ENCODE measurements at regions not wholly inside any gene's neighbourhood (a gene's known extent, or its start where the extent isn't known, plus 50 kb on each side); places are given as distances from the start of the nearest gene placed in this dataset.

DNA sequence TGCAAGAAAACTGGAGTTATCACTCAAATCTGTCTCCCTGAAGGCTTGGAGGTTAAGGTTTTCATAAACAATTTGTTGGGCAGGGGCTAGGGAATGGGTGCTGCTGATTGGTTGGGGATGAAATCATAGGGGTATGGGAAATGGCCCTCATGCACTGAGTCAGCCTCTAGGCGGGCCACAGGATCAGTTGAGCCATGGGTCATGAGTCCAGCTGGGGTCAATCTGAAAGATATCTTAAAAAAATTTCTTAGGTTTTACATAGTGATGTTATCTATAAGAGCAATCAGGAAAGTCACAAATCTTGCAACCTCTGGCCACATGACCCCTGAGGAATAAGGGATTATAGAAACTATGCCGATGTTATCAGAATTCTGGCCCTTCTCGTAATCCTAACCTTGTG lies 491.7 kb downstream of the ZIC1 start:
- POLR2A ChIA-PET: no interaction called here
- TF ChIP-seq ZNF384 (IDR thresholded peaks at IDR 0.05) (no peak), ELF4 (IDR thresholded peaks at IDR 0.05) (no peak), CTBP1 (IDR thresholded peaks at IDR 0.05; ENCODE audit: borderline replicate concordance) (no peak), TARDBP (IDR thresholded peaks at IDR 0.05) (no peak), FOXA1 (IDR thresholded peaks at IDR 0.05) (no peak), SUZ12 (IDR thresholded peaks at IDR 0.05) (no peak)
- no peak for DNase-seq (ENCODE audit: extremely low spot score)
- CTCF ChIA-PET: no interaction called here

DNA sequence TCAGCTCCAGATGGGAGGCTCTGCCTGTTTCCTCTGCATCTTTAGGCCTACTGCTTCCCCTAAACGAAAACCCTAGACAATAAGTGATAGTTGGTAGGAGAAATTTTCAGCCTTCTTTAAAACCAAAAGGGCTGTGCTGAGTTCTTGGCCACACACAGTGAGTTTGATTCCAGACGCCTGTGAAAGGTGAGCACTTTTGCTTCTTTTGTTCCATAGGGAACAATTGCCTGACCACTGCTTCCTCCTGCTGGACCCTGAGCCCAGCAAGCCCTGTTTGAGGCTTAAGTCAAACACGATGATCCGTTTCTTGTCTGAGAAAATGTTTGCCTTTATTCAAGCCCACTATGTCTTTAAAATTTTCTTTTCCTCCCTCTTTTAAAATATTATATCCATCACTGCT lies 493.9 kb downstream of the ZIC1 start:
- DNase-seq (ENCODE audit: extremely low spot score): no peak
- CTCF ChIA-PET: no interaction called here
- TF ChIP-seq SP1 (IDR thresholded peaks at IDR 0.05) (no peak), SUZ12 (IDR thresholded peaks at IDR 0.05) (no peak), FOXK2 (IDR thresholded peaks at IDR 0.05) (no peak), LEF1 (IDR thresholded peaks at IDR 0.05; ENCODE audit: borderline replicate concordance) (no peak), L3MBTL2 (conservative IDR thresholded peaks at IDR 0.05) (no peak), TARDBP (IDR thresholded peaks at IDR 0.05) (no peak), HDGF (IDR thresholded peaks at IDR 0.05; ENCODE audit: borderline replicate concordance) (no peak), ELF4 (IDR thresholded peaks at IDR 0.05) (no peak), CTBP1 (IDR thresholded peaks at IDR 0.05; ENCODE audit: borderline replicate concordance) (no peak), FOXM1 (IDR thresholded peaks at IDR 0.05; ENCODE audit: borderline replicate concordance) (no peak), ZNF384 (IDR thresholded peaks at IDR 0.05) (no peak), NFRKB (IDR thresholded peaks at IDR 0.05) (no peak), BHLHE40 (IDR thresholded peaks at IDR 0.05; ENCODE audit: borderline replicate concordance) (no peak), FOXA1 (IDR thresholded peaks at IDR 0.05) (no peak), ARNT (IDR thresholded peaks at IDR 0.05) (no peak)
- TF ChIP-seq, protein P1, sequence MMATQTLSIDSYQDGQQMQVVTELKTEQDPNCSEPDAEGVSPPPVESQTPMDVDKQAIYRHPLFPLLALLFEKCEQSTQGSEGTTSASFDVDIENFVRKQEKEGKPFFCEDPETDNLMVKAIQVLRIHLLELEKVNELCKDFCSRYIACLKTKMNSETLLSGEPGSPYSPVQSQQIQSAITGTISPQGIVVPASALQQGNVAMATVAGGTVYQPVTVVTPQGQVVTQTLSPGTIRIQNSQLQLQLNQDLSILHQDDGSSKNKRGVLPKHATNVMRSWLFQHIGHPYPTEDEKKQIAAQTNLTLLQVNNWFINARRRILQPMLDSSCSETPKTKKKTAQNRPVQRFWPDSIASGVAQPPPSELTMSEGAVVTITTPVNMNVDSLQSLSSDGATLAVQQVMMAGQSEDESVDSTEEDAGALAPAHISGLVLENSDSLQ (IDR thresholded peaks at IDR 0.05): no peak
- POLR2A ChIA-PET: no interaction called here

GRCh38 chr3:147904421-147904820 lies 495.3 kb downstream of the ZIC1 start:
- TF ChIP-seq HDGF (IDR thresholded peaks at IDR 0.05; ENCODE audit: borderline replicate concordance) (no peak), CTBP1 (IDR thresholded peaks at IDR 0.05; ENCODE audit: borderline replicate concordance) (no peak), NFRKB (IDR thresholded peaks at IDR 0.05) (no peak), FOXM1 (IDR thresholded peaks at IDR 0.05; ENCODE audit: borderline replicate concordance) (no peak), FOXA1 (IDR thresholded peaks at IDR 0.05) (no peak), ELF4 (IDR thresholded peaks at IDR 0.05) (no peak), L3MBTL2 (conservative IDR thresholded peaks at IDR 0.05) (no peak), SP1 (IDR thresholded peaks at IDR 0.05) (no peak), ZNF384 (IDR thresholded peaks at IDR 0.05) (no peak), FOXK2 (IDR thresholded peaks at IDR 0.05) (no peak), BHLHE40 (IDR thresholded peaks at IDR 0.05; ENCODE audit: borderline replicate concordance) (no peak), ARNT (IDR thresholded peaks at IDR 0.05) (no peak), SUZ12 (IDR thresholded peaks at IDR 0.05) (no peak)
- TF ChIP-seq, protein P1 (IDR thresholded peaks at IDR 0.05): no peak
- POLR2A ChIA-PET: no interaction called here
- no peak for DNase-seq (ENCODE audit: extremely low spot score)
- CTCF ChIA-PET: no interaction called here

GRCh38 chr3:147906285-147906684 lies 497.1 kb downstream of the ZIC1 start:
- no peak for DNase-seq (ENCODE audit: extremely low spot score)
- ChIA-PET CTCF (no interaction called here), POLR2A (no interaction called here)
- no peak for TF ChIP-seq ELF4 (IDR thresholded peaks at IDR 0.05)
- TF ChIP-seq, protein P1 (IDR thresholded peaks at IDR 0.05): no peak
- TF ChIP-seq FOXA1 (IDR thresholded peaks at IDR 0.05): no peak
- no peak for TF ChIP-seq ZNF384 (IDR thresholded peaks at IDR 0.05)
- no peak for TF ChIP-seq LEF1 (IDR thresholded peaks at IDR 0.05; ENCODE audit: borderline replicate concordance)
- no peak for TF ChIP-seq FOXM1 (IDR thresholded peaks at IDR 0.05; ENCODE audit: borderline replicate concordance)

DNA sequence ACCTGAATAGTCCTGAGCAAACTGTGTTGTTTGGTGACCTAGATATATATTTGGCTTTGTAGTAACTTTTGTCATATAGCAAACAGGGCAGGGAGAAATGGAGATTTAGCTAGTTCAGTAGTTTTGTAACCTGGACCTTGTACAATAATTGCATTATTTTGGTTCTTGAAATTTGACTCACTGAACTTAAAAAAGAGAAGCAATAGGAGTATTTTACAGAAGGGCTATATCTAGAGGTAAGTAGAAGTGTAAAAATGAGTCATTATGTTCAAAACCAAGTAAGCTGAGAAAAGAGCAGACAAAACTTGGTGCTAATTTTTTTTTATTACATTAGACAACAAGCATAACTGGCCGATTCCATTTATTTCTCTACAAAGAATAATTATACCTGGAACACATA lies 505.4 kb downstream of the ZIC1 start:
- no peak for TF ChIP-seq SP1 (IDR thresholded peaks at IDR 0.05)
- TF ChIP-seq FOXK2 (IDR thresholded peaks at IDR 0.05): no peak
- POLR2A ChIA-PET: no interaction called here
- CTCF ChIA-PET: no interaction called here
- no peak for DNase-seq (ENCODE audit: extremely low spot score)

GRCh38 chr3:147915057-147915456 lies 505.9 kb downstream of the ZIC1 start:
- CTCF ChIA-PET: no interaction called here
- POLR2A ChIA-PET: no interaction called here
- no peak for TF ChIP-seq SP1 (IDR thresholded peaks at IDR 0.05)
- no peak for TF ChIP-seq L3MBTL2 (conservative IDR thresholded peaks at IDR 0.05)
- TF ChIP-seq ZNF384 (IDR thresholded peaks at IDR 0.05): no peak
- no peak for TF ChIP-seq NFRKB (IDR thresholded peaks at IDR 0.05)
- no peak for TF ChIP-seq ARNT (IDR thresholded peaks at IDR 0.05)
- TF ChIP-seq ELF4 (IDR thresholded peaks at IDR 0.05): no peak
- no peak for TF ChIP-seq FOXK2 (IDR thresholded peaks at IDR 0.05)
- TF ChIP-seq TARDBP (IDR thresholded peaks at IDR 0.05): no peak
- TF ChIP-seq SUZ12 (IDR thresholded peaks at IDR 0.05): no peak
- TF ChIP-seq FOXA1 (IDR thresholded peaks at IDR 0.05): no peak
- TF ChIP-seq BHLHE40 (IDR thresholded peaks at IDR 0.05; ENCODE audit: borderline replicate concordance): no peak
- no peak for TF ChIP-seq FOXM1 (IDR thresholded peaks at IDR 0.05; ENCODE audit: borderline replicate concordance)
- TF ChIP-seq CTBP1 (IDR thresholded peaks at IDR 0.05; ENCODE audit: borderline replicate concordance): no peak
- TF ChIP-seq, protein P1 (IDR thresholded peaks at IDR 0.05): no peak
- DNase-seq (ENCODE audit: extremely low spot score): no peak

Data from HEK293T (cell line).